HUES48 (cell line): ENCODE measurements at regions not wholly inside any gene's neighbourhood (a gene's known extent, or its start where the extent isn't known, plus 50 kb on each side); places are given as distances from the start of the nearest gene placed in this dataset.
A peak's percentile ranks its signal among the peaks of the same experiment; 100 is the strongest.

Experiments
- H3K27ac ChIP-seq: one replicate; pipeline ENCODE4 v1.7.0; 2013; ENCODE audit warnings: low read depth, low read length, inconsistent platforms
- H3K27me3 ChIP-seq: 2 replicates; pipeline ENCODE4 v1.6.1; 2013; ENCODE audit warnings: mild to moderate bottlenecking, low read length; ENCODE audit not compliant: control insufficient read depth, insufficient read depth
- H3K36me3 ChIP-seq: 2 replicates; pipeline ENCODE4 v1.6.1; 2013; ENCODE audit warnings: low read length; ENCODE audit not compliant: control insufficient read depth, insufficient read depth
- H3K4me1 ChIP-seq: 2 replicates; pipeline ENCODE4 v1.6.1; 2013; ENCODE audit warnings: mild to moderate bottlenecking, low read length; ENCODE audit not compliant: control insufficient read depth, insufficient read depth
- H3K4me3 ChIP-seq: 2 replicates; pipeline ENCODE4 v1.5.1; 2013; ENCODE audit warnings: mild to moderate bottlenecking, low read depth, low read length
- H3K9ac ChIP-seq: 2 replicates; pipeline ENCODE4 v1.6.1; 2013; ENCODE audit warnings: mild to moderate bottlenecking, low read depth, low read length, moderate library complexity
- H3K9me3 ChIP-seq: 2 replicates; pipeline ENCODE4 v1.6.1; 2013; ENCODE audit warnings: low read length; ENCODE audit not compliant: control insufficient read depth, insufficient read depth

GRCh38 chr18:51721388-51721787 lies 523.9 kb upstream of the MEX3C start:
- no peak overlapping the region for H3K27ac ChIP-seq
- H3K36me3 ChIP-seq: no peaks in the 10 kb centered on the region
- no peaks in the 10 kb centered on the region for H3K9me3 ChIP-seq
- H3K27me3 ChIP-seq: no peaks in the 10 kb centered on the region
- H3K9ac ChIP-seq: no peak overlapping the region
- peaks cover 9% of the 10 kb centered on the region for H3K4me1 ChIP-seq
- no peak overlapping the region for H3K4me3 ChIP-seq

GRCh38 chr18:51721996-51722395 lies 524.5 kb upstream of the MEX3C start:
- no peaks in the 10 kb centered on the region for H3K36me3 ChIP-seq
- H3K4me3 ChIP-seq: no peak overlapping the region
- H3K27ac ChIP-seq: no peak overlapping the region
- no peaks in the 10 kb centered on the region for H3K9me3 ChIP-seq
- H3K9ac ChIP-seq: no peak overlapping the region
- no peaks in the 10 kb centered on the region for H3K27me3 ChIP-seq
- H3K4me1 ChIP-seq: peaks cover 9% of the 10 kb centered on the region

- Histone ChIP-seq H3K4me1 (peaks cover 9% of the 10 kb centered on the region), H3K36me3 (no peaks in the 10 kb centered on the region), H3K9ac (no peak overlapping the region), H3K4me3 (no peak overlapping the region), H3K27me3 (no peaks in the 10 kb centered on the region), H3K27ac (peak overlapping the region; percentile 62), H3K9me3 (no peaks in the 10 kb centered on the region)
Observed at GRCh38 chr18:51724790-51725721, 527.6 kb upstream of the MEX3C start.

GRCh38 chr18:51726614-51727013 lies 529.1 kb upstream of the MEX3C start:
- Histone ChIP-seq H3K4me3 (no peak overlapping the region), H3K27ac (no peak overlapping the region), H3K9ac (no peak overlapping the region), H3K9me3 (no peaks in the 10 kb centered on the region), H3K27me3 (no peaks in the 10 kb centered on the region), H3K36me3 (no peaks in the 10 kb centered on the region), H3K4me1 (peaks cover 9% of the 10 kb centered on the region)

- no peak overlapping the region for H3K9ac ChIP-seq
- H3K4me1 ChIP-seq: peaks cover 9% of the 10 kb centered on the region
- no peaks in the 10 kb centered on the region for H3K36me3 ChIP-seq
- H3K27me3 ChIP-seq: no peaks in the 10 kb centered on the region
- H3K27ac ChIP-seq: no peak overlapping the region
- H3K9me3 ChIP-seq: no peaks in the 10 kb centered on the region
- no peak overlapping the region for H3K4me3 ChIP-seq
Observed at GRCh38 chr18:51727780-51728179, 530.3 kb upstream of the MEX3C start.

GRCh38 chr18:51731070-51731469 lies 533.6 kb upstream of the MEX3C start:
- Histone ChIP-seq H3K4me1 (no peaks in the 10 kb centered on the region), H3K4me3 (no peak overlapping the region)

GRCh38 chr18:51734576-51734975 lies 537.1 kb upstream of the MEX3C start:
- Histone ChIP-seq H3K9me3 (no peaks in the 10 kb centered on the region), H3K9ac (no peak overlapping the region), H3K27me3 (no peaks in the 10 kb centered on the region), H3K27ac (no peak overlapping the region), H3K4me3 (no peak overlapping the region), H3K4me1 (no peaks in the 10 kb centered on the region), H3K36me3 (no peaks in the 10 kb centered on the region)

More at GRCh38 chr18:51731070-51731469, 533.6 kb upstream of the MEX3C start:
- H3K27ac ChIP-seq: no peak overlapping the region
- H3K9me3 ChIP-seq: no peaks in the 10 kb centered on the region
- H3K9ac ChIP-seq: no peak overlapping the region
- no peaks in the 10 kb centered on the region for H3K36me3 ChIP-seq
- no peaks in the 10 kb centered on the region for H3K27me3 ChIP-seq

- Histone ChIP-seq H3K4me1 (no peaks in the 10 kb centered on the region), H3K9ac (no peak overlapping the region), H3K27me3 (no peaks in the 10 kb centered on the region), H3K9me3 (no peaks in the 10 kb centered on the region), H3K4me3 (no peak overlapping the region), H3K36me3 (no peaks in the 10 kb centered on the region), H3K27ac (no peak overlapping the region)
Observed at GRCh38 chr18:51739044-51739666, 541.7 kb upstream of the MEX3C start.

- H3K36me3 ChIP-seq: no peaks in the 10 kb centered on the region
- no peaks in the 10 kb centered on the region for H3K4me1 ChIP-seq
- no peak overlapping the region for H3K9ac ChIP-seq
- H3K4me3 ChIP-seq: no peak overlapping the region
- H3K9me3 ChIP-seq: no peaks in the 10 kb centered on the region
- no peaks in the 10 kb centered on the region for H3K27me3 ChIP-seq
- no peak overlapping the region for H3K27ac ChIP-seq
Observed at GRCh38 chr18:51751901-51752300, 554.4 kb upstream of the MEX3C start.

- H3K9ac ChIP-seq: no peak overlapping the region
- no peaks in the 10 kb centered on the region for H3K27me3 ChIP-seq
Observed at GRCh38 chr18:51753365-51754057, 556.0 kb upstream of the MEX3C start.

GRCh38 chr18:51754566-51754965 lies 557.1 kb upstream of the MEX3C start:
- H3K4me1 ChIP-seq: no peaks in the 10 kb centered on the region
- no peaks in the 10 kb centered on the region for H3K36me3 ChIP-seq
- no peak overlapping the region for H3K9ac ChIP-seq
- H3K9me3 ChIP-seq: no peaks in the 10 kb centered on the region
- H3K4me3 ChIP-seq: no peak overlapping the region
- H3K27ac ChIP-seq: no peak overlapping the region
- no peaks in the 10 kb centered on the region for H3K27me3 ChIP-seq

More at GRCh38 chr18:51753365-51754057, 556.0 kb upstream of the MEX3C start:
- H3K4me1 ChIP-seq: no peaks in the 10 kb centered on the region
- H3K36me3 ChIP-seq: no peaks in the 10 kb centered on the region
- H3K9me3 ChIP-seq: no peaks in the 10 kb centered on the region
- H3K27ac ChIP-seq: no peak overlapping the region
- H3K4me3 ChIP-seq: no peak overlapping the region
